ENCODE measurements at regions not wholly inside any gene's neighbourhood (a gene's known extent, or its start where the extent isn't known, plus 50 kb on each side); places are given as distances from the start of the nearest gene placed in this dataset.

DNA sequence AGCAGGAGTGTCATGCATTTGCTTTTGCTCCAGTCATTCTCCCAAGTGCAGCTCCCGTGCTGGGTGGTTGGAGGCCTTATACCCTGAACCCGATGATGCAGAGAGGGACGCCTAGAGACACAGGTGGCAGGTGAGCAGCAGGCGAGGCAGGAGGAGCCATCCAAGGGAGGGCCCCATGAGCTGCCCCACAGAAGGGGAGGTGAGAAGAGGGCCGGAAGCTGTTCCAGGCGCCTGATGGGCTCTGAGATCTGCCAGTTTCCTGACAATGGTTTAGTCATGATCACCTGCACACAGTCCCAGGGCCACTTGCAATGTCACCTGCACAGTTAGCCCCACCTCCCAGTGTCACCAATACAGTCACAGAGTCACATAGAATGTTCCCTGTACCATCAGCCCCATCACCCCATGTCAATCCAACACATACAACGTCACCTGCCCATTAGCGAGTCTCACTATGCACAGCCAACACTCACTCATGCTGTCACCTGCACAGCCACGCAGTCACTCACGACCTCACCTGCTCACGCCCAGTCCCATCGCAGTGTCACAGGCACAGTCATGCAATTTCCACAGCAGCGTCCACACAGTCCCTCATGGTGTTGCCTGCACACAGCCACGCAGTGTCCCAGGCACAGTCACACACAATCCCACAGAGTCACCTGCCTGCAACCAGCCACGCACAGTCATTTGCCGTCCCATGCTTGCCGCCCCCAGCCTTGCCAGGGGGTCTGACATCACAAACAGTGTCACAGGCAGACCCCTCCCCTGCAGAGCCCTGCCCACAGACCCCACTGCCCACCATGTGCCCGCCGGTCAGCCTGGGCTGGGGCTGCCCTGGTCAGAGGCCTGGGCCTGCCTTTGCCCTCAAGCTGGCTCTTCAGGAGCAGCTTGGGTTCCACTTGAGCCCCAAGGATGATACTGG, 113.4 kb downstream of the LHX2 start:
- Histone ChIP-seq H3K4me1 (ENCODE audit: control insufficient read depth, insufficient read depth, low read length) (peaks cover 14% of the 10 kb centered on the region), H3K9me3 (ENCODE audit: control insufficient read depth, insufficient read depth, low read depth, low read length) (no peaks in the 10 kb centered on the region), H3K4me3 (ENCODE audit: low read depth in 2 of 2, low read length in 2 of 2) (no peak overlapping the region), H3K27ac (ENCODE audit: low read length) (no peak overlapping the region), H3K27me3 (ENCODE audit: control insufficient read depth, insufficient read depth, low read length) (no peaks in the 10 kb centered on the region), H3K36me3 (ENCODE audit: control insufficient read depth, insufficient read depth, low read length) (no peaks in the 10 kb centered on the region)
- BruUV-seq (replicated peaks) = no TSS peak
- CTCF ChIA-PET = no interaction called here
- POLR2A ChIA-PET = no interaction called here
- DNase-seq (ENCODE audit: low read depth, low spot score) = no peak
- TF ChIP-seq SIN3A (IDR thresholded peaks at IDR 0.05; ENCODE audit: borderline replicate concordance, insufficient read depth, low read depth, low read length) = no peak
- TF ChIP-seq, protein P1, sequence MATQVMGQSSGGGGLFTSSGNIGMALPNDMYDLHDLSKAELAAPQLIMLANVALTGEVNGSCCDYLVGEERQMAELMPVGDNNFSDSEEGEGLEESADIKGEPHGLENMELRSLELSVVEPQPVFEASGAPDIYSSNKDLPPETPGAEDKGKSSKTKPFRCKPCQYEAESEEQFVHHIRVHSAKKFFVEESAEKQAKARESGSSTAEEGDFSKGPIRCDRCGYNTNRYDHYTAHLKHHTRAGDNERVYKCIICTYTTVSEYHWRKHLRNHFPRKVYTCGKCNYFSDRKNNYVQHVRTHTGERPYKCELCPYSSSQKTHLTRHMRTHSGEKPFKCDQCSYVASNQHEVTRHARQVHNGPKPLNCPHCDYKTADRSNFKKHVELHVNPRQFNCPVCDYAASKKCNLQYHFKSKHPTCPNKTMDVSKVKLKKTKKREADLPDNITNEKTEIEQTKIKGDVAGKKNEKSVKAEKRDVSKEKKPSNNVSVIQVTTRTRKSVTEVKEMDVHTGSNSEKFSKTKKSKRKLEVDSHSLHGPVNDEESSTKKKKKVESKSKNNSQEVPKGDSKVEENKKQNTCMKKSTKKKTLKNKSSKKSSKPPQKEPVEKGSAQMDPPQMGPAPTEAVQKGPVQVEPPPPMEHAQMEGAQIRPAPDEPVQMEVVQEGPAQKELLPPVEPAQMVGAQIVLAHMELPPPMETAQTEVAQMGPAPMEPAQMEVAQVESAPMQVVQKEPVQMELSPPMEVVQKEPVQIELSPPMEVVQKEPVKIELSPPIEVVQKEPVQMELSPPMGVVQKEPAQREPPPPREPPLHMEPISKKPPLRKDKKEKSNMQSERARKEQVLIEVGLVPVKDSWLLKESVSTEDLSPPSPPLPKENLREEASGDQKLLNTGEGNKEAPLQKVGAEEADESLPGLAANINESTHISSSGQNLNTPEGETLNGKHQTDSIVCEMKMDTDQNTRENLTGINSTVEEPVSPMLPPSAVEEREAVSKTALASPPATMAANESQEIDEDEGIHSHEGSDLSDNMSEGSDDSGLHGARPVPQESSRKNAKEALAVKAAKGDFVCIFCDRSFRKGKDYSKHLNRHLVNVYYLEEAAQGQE (IDR thresholded peaks at IDR 0.05; ENCODE audit: insufficient read depth in 1 of 2, low read depth in 2 of 2, low read length in 1 of 2) = no peak
- TF ChIP-seq POLR2AphosphoS5 (IDR thresholded peaks at IDR 0.05; ENCODE audit: low read depth, low read length) = no peak
- TF ChIP-seq TCF7L2 (IDR thresholded peaks at IDR 0.05; ENCODE audit: low read depth, low read length) = no peak
- TF ChIP-seq CTCF (IDR thresholded peaks at IDR 0.05) = no peak
- no peak for ATAC-seq
- intact Hi-C loops (cut with micrococcal nuclease; ENCODE audit: unreplicated experiment) (loop anchor here (5.0 to 10.0 kb wide), 2 partner anchors 137 to 190 kb away; no protein-coding TSS in a partner anchor), in situ Hi-C loops (cut with HindIII; ENCODE audit: low pct_unique_long_range_greater_than_20kb, low sequenced_read_pairs) (no loop called here)

DNA sequence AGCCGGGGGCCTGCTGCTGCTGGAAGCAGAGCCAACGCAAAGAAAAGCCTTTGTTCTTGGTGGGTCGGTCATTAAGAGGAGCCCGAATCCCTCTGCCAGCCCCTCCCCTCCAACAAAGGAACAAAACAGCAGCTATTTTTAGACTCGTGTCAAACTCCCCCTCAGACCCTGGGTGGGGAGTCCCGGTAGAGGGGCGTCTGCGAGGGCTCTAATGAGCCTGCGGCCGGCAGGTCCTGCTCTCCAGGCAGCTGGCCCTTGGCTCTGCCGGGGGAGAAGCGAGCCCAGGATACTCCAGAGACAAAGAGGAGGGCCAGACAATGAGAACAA, 114.0 kb downstream of the LHX2 start:
- in situ Hi-C loops (cut with HindIII; ENCODE audit: low pct_unique_long_range_greater_than_20kb, low sequenced_read_pairs) = no loop called here

More for the DNA sequence above, 114.0 kb downstream of the LHX2 start:
- ChIA-PET POLR2A (no interaction called here), CTCF (no interaction called here)
- DNase-seq (ENCODE audit: low read depth, low spot score) (no peak), ATAC-seq (no peak)
- H3K27me3 ChIP-seq (ENCODE audit: control insufficient read depth, insufficient read depth, low read length) = no peaks in the 10 kb centered on the region
- no peaks in the 10 kb centered on the region for H3K36me3 ChIP-seq (ENCODE audit: control insufficient read depth, insufficient read depth, low read length)
- no peak overlapping the region for H3K27ac ChIP-seq (ENCODE audit: low read length)
- no peaks in the 10 kb centered on the region for H3K9me3 ChIP-seq (ENCODE audit: control insufficient read depth, insufficient read depth, low read depth, low read length)
- TF ChIP-seq SIN3A (IDR thresholded peaks at IDR 0.05; ENCODE audit: borderline replicate concordance, insufficient read depth, low read depth, low read length) (no peak), CTCF (IDR thresholded peaks at IDR 0.05) (no peak), TCF7L2 (IDR thresholded peaks at IDR 0.05; ENCODE audit: low read depth, low read length) (no peak), POLR2AphosphoS5 (IDR thresholded peaks at IDR 0.05; ENCODE audit: low read depth, low read length) (no peak)
- TF ChIP-seq, protein P1 (IDR thresholded peaks at IDR 0.05; ENCODE audit: insufficient read depth in 1 of 2, low read depth in 2 of 2, low read length in 1 of 2) = no peak
- BruUV-seq (replicated peaks) = no TSS peak
- no peak overlapping the region for H3K4me3 ChIP-seq (ENCODE audit: low read depth in 2 of 2, low read length in 2 of 2)
- H3K4me1 ChIP-seq (ENCODE audit: control insufficient read depth, insufficient read depth, low read length) = peaks cover 14% of the 10 kb centered on the region
- intact Hi-C loops (cut with micrococcal nuclease; ENCODE audit: unreplicated experiment) = loop anchor here (5.0 to 10.0 kb wide), 2 partner anchors 137 to 189 kb away; no protein-coding TSS in a partner anchor
